ENCODE measurements at regions not wholly inside any gene's neighbourhood (a gene's known extent, or its start where the extent isn't known, plus 50 kb on each side); places are given as distances from the start of the nearest gene placed in this dataset.
"Not testable (repeated sequence)": the region's sequence is repeated elsewhere in the genome, so short reads cannot be mapped to it uniquely, and the experiment has no call there.

- no peak for DNase-seq
These were observed 612.6 kb upstream of the CLINT1 start for GRCh38 chr5:158471535-158471924.

- DNase-seq, result no peak
These were observed 612.0 kb upstream of the CLINT1 start for GRCh38 chr5:158470764-158471534.

- no peak for DNase-seq
These were observed 609.5 kb upstream of the CLINT1 start for GRCh38 chr5:158468444-158468843.

- DNase-seq, result no peak
These were observed 607.2 kb upstream of the CLINT1 start for GRCh38 chr5:158466191-158466590.

DNA sequence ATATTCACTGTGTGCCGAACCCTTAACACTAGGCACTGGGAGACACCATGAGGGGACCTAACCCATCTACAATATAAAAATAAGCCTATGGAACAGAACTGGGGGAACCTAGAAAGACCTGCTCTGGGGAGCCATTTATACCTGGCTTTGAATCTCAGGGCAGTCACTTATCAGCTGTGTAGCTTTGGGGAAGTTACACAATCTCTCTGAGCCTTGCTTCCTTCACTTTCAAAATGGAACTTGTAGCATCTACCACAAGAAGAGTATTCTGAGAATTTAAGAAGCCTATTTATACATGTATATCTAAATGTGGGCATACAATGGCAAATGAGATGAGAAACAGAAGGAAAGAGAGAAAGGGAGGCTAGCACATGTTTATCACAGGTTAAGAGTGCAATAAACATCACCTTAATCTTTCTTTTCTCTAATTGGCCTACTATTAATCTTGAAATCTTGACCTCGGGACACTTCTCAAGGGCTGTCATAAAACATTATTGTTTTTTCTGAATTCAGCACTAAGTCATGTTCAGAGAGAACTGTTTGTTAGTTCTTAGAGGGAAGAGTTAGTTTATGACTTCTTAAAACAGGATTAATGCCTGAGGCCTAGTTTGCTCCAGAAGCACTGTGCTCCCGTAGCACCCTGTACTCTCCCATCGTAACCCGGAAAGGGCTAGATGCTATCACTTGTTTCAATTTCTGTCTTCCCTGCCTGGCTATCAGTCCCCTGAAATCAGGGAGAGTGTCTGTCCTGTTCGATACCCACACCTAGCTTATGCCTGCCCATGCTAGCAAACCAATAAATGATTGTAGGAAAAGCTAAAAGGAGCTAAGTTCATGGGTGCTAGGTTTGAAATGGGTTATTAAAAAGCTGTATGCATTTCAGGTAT, 606.4 kb upstream of the CLINT1 start:
- DNase-seq, result no peak

GRCh38 chr5:158464383-158464782, 605.4 kb upstream of the CLINT1 start:
- DNase-seq, result no peak

DNA sequence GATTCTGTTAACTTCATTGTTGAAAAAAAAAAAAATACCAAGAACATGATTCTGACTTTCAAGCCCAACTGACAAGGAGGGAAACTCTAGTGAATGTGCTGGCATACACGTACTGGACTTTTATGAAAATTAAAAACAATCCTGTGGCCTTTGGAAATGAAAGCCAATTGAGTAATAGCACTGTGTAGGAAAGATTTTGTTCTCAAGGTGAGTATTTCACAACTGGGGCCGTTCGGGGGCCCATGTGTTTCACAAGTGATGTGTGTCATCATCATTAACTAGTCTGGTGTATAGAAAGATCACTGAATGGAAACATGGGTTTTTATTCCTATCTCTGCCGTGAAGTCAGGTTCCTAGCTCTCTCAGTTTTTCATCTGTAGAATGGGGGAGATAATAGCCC, 605.0 kb upstream of the CLINT1 start:
- no peak for DNase-seq

DNA sequence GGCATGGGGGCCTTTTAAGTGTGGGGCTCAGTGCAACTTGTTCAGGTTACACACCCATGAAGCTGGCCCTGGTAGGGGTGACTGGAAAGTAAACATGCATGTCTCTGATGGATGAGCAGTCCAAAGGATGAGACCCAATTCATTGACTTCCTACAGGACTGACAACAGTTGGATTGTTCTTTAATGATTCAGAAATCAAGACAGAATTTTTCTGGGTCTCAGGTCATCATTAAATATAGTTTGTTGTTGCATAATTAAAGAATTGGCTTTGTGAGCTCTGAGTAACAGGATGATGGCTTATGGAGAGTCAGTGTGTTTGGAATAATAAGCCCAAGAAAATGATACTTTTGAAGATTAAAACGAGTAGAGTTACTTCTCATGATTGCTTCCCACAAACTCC, 604.2 kb upstream of the CLINT1 start:
- DNase-seq, result no peak

DNA sequence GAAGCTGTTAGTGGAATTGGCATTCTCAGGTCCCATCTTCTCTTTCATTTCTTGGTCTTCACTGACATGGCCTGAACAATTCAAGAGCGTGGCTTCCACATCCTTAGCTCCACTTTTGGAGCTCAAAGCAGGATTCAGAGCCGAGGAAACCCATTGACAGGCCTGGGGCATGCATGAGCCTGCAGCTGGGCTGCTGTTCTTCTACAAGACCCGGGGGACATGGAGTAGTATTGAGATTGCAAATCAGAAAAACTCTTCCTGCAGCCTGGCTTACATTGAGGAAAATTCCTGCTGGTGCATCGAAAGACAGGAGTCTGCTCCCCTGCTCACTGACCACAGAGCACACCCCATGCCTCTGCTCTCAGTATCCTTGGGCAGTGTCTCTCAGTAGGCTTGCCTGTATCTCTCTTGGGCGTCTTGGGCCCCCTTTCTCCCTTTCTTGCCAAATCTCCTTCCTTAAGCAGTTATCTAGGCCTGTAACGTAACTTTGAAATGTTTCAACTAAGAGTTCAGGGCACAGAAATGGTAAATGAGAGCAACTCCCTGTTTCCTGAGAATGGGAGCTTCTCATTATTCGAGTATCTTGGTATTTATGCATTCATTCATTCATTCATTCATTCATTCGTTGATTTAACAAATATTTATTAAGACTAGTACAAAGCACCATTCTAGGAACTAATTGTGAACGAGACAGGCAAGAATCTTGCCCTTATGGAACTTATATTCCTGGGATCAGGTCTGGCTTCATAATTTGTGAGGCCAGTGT, 603.6 kb upstream of the CLINT1 start:
- no peak for DNase-seq

- no peak for DNase-seq
These were observed 602.4 kb upstream of the CLINT1 start for GRCh38 chr5:158461240-158461854.

- DNase-seq, result no peak
These were observed 599.1 kb upstream of the CLINT1 start for GRCh38 chr5:158458086-158458485.

- DNase-seq, result no peak
These were observed 597.8 kb upstream of the CLINT1 start for GRCh38 chr5:158456756-158457155.

- DNase-seq, result no peak
These were observed 597.3 kb upstream of the CLINT1 start for GRCh38 chr5:158456241-158456640.

DNA sequence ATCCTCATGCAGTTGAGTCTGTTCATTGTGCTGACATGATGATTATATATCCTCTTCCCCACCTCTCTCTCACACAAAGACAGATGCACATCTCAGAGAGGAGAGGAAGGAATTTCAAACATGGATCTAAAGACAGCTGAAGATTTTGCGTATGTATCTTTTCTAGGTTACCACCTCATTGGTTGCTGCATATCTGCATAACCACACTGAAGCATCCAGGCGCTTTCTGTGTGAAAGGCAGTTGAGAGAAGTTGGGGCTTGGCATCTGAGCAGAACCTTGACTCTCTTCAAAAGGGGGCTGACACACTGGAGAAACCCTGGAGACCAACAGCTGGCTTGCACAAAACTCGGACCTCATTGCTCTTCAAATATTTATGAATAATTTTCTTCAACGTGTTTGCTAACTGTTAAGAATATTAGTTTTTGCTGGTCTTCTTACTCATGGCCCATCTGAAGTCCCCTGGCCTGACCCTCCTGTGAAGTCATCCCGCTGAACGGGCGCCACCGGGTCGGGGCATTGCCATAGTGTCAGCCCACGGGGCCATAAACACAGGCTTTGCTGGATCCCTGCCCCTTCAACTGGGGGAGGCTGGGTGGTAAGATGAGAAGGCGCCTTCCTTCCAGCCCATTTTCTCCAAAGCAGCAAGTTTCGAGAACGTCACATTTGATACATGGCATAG, 593.2 kb upstream of the CLINT1 start:
- no peak for DNase-seq

- DNase-seq, result no peak
These were observed 592.5 kb upstream of the CLINT1 start for GRCh38 chr5:158451203-158451992.

GRCh38 chr5:158450751-158451171, 591.8 kb upstream of the CLINT1 start:
- DNase-seq, result no peak

DNA sequence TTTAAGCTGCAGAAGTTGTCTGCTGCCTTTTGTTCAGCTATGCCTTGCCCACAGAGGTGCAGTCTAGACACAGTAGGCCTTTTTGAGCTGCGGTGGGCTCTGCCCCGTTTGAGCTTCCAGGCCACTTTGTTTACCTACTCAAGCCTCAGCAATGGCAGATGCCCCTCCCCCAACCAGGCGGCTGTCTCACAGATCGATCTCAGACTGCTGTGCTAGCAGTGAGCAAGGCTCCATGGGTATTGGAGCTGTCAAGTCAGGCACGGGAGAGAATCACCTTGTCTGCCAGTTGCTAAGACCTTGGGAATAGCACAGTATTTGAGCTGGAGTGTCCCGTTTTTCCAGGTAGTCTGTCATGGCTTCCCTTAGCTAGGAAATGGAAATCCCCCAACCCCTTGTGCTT, 587.8 kb upstream of the CLINT1 start:
- not testable (repeated sequence) for DNase-seq

- DNase-seq, result not testable (repeated sequence)
These were observed 580.3 kb upstream of the CLINT1 start for GRCh38 chr5:158439204-158439603.

DNA sequence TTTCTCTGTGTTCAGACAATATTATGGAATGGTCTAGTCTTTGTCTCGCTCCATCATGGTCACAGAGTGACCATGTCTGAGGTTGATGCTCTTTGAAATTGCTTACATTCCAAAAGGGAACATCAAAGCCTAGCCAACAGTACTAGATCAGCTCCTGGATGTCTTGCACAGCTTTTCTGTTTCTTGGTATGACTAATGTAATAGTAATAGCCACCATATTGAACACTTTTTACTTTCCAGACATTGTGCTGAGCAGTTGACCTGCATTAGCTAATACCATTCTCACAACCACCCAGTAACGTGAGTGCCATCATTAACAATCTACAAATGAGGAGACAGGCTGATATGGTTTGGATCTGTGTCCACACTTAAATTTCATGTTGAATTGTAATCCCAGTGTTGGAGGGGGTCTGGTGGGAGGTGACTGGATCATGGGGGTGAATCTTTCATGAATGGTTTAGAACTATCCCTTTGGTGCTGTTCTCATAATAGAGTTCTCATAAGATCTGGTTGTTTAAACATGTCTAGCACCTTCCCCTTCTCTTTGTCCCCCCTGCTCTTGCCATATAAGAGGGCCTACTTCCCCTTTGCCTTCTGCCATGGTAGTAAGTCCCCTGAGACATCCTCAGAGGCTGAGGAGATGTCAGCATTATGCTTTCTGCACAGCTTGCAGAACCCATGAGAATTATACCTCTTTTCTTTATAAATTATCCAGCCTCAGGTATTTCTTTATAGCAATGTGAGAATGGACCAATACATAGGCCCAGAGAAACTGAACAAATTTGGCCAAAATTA, 577.5 kb upstream of the CLINT1 start:
- no peak for DNase-seq

GRCh38 chr5:158435161-158435616, 576.2 kb upstream of the CLINT1 start:
- no peak for DNase-seq
